Embryonic facial prominence (tissue), 1 donor: ENCODE measurements at regions not wholly inside any gene's neighbourhood (a gene's known extent, or its start where the extent isn't known, plus 50 kb on each side); places are given as distances from the start of the nearest gene placed in this dataset.
"Not testable (repeated sequence)": the region's sequence is repeated elsewhere in the genome, so short reads cannot be mapped to it uniquely, and the experiment has no call there.

Experiments
- DNase-seq: peaks from one replicate; pipeline ENCODE4 v3.0.0-alpha.2; 2016; ENCODE audit errors: extremely low spot score

DNA sequence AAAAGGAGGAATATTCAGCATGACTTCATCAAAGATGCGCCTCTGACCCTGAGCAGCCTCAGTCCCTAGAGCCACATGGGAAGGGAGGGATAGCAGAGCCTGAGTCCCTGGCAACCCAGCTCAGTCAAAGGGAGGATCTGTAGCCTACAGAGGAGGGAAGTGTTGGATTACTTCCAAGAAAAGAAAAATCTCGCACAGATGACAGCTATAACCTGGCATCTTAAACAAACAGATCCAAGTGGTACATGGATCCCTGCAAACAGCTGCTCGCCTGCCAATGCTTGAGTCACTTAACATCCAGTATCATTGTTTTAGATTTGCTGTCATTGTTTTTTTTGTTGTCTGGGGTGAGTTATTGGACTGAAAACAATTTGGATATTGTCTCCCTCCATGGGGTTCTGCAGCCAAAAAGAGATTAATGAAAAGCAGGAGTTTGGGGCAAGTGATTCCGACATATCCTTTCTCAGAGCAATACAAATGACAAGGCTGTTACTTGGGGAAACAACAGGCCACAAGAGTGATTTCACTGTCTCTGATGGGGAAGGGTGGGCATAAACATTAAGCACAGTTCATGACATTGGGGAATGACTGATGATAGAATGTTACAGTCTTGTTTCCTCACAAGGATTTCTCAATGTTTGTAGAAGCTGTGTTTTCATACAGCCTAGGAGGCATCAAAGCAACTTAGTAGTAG, 153.5 kb upstream of the KIF2A start:
- no peak for DNase-seq

DNA sequence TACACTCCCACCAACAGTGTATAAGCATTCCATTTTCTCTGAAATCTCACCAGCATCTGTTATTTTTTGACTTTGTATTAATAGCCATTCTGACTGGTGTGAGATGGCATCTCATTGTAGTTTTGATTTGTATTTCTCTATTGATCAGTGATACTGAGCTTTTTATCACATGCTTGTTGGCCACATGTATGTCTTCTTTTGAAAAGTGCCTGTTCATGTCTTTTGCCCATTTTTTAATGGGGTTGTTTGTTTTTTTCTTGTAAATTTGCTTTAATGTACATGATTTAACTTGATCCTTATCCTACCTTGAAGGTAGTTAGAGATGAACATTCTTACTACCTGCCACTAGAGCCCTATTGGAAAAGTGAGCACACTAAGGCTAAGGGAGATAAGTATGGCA, 151.2 kb upstream of the KIF2A start:
- DNase-seq, result no peak

DNA sequence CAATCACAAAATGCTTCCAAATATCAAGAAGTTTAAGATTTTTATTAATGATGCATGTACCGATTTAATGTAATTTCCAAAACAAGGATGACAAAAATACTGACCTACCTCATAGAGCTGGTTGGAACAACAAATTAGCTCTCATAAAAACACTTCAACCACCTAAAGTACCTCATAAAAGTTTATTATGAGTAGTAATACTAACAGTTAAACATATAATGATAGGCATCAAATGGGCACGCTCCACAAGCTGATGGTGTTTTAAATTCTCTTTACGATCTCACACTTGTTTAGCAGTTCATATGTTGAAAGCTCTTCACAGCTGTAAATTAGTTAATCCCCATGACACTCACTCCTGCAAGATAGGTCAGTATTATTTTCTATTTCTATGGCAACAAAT, 150.0 kb upstream of the KIF2A start:
- no peak for DNase-seq

DNA sequence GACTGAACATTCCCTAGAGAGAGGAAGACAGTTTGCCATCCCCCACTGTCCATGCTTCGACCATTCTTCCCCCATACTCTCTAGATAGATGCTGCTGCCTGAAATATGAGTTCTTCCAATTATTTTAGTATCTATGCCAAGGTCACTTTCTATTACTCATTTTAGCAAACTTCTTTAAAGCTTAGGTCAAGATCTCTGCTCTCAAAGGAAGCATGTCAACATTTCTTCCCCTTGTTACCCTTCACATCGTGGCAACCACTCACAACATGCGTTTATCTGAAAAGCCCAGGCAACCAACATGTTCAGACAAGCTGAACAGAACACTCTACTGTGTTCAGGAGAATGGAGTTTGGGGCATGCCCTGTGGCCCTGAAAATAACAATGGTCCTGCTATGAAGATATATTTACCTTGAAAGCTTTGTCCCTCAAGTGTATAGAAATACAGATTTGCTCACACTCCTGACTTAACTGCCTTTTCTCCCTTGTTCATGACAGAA, 138.4 kb upstream of the KIF2A start:
- DNase-seq, result no peak

DNA sequence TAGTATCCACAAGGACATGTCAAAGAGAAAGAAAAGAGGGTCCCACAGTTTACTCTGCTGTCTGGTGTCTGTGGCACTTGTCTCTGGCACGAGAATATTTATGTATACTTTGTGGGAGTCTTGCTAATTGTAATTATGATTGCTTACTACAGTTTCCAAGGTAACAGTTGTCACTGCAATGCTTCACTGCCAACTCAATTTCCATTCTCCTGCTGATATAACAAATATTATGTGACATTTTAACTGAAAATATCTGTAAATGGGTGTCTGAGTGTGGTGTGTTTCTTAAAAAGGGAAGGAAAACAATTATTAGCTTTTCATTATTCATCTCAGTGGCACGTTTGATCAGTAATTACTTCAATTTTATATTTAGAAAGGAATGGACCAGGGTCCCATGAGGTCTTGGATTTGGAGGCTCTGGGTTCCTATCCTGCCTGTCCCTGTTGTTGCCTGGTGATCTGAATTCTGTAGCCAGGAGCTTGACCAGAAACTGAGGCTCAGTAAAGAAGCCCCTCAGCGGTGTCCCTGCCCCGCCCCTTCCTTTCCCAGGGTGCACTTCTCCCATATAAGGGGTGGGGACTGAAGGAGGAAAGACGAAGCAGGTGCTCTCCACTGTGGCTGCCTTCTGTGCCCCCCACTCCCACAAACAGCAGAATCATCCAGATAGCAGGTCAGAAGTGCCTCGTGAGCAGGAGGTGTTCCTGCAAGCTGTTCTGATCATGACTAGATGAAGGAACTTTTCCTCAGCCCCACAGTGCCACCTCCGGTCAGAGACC, 137.3 kb upstream of the KIF2A start:
- DNase-seq, result no peak

DNA sequence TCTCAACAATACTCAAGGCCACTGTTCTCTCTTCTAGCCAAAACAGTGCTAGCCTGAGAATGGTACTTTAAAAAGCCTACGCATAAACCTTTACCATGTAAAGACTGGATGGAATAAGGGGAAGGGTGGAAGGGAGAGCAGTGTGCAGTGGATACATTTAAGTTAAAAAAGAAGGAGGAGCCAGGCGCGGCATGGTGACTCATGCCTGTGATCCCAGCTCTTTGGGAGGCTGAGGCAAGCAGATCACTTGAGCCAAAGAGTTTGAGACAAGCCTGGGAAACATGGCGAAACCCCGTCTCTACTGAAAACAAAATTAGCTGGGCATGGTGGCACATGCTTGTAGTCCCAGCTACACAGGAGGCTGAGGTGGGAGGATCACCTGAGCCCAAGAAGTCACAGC, 127.7 kb upstream of the KIF2A start:
- DNase-seq, result no peak

DNA sequence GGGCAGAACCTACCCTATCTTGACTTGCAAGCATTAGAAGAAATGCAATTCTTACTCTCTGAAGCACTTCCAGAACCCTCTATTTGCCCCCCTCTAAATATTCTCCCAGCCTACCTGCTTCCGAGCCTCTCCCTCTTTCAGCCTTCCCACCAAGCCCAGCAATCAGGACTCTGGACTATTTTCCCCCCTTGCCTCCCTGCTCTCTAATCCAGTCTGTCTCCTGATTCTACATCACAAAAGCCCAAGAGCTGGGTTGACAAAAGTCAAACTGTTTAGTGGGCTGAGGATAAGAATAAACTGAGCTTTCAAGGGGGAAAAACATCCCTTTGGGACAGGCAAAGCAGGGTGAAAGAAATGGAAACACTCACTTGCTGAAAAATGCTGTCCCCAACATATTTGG, 123.2 kb upstream of the KIF2A start:
- DNase-seq, result no peak

DNA sequence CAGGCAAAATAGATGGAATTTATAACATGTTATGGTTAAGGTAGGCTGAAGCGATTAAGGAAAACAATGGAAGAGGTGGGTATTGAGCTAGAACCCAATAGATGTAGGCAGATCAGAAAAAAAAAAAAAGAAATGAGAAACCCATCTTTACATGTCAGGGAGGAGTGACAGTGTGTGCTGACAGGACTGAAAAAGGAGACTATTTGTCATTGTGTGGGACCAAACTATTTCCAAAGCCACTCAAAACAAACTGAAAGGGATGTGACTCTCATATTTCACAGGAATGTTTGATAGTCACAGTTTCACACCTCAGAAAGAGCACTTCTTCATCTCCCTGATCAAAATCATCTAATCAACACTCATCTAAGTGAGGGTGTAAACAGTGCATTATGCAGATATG, 122.3 kb upstream of the KIF2A start:
- no peak for DNase-seq

DNA sequence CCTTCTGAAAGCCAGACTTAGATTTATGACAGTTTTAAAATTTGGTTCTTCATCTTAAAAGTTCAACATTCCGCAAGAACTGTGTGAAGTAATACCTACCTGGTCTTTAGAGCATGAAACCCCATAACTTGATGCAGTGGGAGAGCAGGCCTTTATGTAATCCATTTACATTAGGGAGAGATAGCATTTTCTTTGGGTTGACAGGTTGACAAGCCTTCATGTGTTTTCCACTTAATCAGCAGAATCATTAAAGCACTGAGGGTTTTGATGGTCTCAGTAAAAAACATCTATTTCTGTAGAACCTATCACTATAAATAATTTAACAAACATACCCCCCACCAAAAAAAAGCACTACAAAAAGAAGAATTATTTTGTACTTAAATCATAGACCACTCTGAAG, 121.6 kb upstream of the KIF2A start:
- no peak for DNase-seq

DNA sequence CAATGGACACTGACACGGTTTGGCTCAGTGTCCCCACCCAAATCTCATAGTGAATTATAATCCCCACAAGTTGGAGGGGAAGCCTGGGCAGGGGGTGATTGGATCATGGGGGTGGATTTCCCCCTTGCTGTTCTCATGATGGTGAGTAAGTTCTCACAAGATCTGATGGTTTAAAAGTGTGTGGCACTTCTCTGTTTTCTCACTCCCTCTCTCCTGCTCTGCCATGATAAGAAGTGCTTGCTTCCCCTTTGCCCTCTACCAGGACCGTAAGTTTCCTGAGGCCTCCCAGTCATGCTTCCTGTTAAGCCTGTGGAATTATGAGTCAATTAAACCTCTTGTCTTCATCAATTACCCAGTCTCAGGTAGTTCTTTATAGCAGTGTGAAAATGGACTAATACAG, 115.8 kb upstream of the KIF2A start:
- DNase-seq, result no peak

DNA sequence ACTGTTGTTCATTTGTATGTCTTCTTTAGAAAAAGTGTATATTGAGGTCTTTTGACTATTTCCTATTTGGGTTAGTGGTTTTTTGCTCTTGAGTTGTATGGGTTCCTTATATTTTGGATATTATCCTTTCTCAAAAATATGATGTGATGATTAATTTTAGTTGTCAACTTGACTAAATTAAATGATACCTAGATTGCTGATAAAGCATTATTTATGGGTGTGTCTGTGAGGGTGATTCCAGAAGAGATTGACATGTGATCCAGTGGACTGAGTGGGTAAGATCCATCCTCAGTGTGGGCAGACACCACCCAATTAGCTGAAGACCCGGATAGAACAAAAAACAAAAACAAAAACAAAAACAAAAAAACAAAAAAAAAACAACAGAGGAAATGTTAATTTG, 115.1 kb upstream of the KIF2A start:
- no peak for DNase-seq

DNA sequence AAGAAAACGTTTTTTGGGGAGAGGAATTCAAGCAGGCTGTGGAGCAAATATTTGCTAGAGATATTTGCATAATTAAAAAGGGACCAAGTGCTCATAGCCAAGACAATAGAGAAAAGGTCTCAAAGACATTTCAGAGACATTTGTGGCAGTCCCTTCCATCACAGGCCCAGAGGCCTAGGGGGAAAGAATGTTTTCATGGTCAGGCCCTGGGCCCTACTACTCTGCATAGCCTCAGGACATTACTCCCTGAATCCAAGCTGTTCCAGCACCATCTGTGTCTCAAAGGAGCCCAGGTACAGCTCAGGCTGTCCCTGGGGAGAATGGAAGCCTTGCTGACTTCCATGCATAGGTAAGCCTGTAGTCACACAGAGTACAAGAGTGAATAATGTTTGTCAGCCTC, 113.0 kb upstream of the KIF2A start:
- no peak for DNase-seq

DNA sequence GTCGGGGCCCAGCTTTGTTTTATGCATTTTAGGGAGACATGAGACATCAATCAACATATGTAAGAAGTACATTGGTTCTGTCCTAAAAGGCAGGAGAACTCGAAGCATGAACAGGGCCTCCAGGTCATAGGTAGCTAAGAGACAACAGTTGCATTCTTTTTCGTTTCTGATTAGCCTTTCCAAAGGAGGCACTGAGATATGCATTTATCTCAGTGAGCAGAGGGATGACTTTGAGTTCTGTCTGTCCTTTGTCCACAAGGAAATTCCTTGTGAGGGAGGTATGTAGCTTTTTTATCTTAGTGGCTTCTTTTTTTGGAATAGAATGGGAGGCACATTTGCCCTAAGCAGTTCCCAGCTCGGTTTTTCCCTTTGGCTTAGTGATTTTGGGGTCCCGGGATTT, 109.5 kb upstream of the KIF2A start:
- not testable (repeated sequence) for DNase-seq

DNA sequence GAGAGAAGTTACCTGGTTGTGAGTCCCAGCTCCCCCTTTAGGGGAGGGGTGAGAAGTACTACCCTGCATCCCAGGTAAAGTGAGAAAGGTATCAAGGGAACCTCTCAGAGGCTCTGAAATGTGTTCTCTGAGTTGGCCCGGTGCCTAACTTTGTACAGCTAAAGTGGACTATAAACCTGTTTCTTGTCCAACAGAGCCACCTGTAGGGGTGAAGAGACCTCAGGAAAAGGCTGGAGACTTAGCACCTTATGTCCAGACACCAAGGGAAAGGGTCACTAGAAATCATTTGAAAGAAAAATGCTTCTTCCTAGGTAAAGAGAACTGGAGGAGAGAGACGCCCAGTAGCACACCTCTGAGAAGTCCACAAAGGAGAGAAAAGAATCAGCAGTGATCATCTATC, 108.3 kb upstream of the KIF2A start:
- DNase-seq, result no peak

DNA sequence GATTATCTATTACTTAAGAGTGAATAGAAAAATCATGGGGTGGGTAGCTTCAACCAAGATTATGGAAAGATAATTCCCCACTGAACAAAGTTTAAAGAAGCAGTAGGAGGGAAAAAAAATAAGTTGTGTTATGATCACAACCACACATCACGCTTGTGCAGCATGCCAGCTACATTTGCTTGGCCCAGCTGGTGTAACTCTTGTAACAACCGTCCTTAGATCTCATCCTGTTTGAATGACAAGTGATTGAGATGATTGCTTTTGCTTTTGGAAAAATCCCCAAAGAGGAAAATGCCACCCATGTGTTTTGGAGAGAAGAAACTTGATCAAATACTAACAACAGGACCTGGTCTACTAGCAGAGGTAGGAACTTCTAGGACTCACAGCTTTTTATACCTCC, 107.6 kb upstream of the KIF2A start:
- no peak for DNase-seq

DNA sequence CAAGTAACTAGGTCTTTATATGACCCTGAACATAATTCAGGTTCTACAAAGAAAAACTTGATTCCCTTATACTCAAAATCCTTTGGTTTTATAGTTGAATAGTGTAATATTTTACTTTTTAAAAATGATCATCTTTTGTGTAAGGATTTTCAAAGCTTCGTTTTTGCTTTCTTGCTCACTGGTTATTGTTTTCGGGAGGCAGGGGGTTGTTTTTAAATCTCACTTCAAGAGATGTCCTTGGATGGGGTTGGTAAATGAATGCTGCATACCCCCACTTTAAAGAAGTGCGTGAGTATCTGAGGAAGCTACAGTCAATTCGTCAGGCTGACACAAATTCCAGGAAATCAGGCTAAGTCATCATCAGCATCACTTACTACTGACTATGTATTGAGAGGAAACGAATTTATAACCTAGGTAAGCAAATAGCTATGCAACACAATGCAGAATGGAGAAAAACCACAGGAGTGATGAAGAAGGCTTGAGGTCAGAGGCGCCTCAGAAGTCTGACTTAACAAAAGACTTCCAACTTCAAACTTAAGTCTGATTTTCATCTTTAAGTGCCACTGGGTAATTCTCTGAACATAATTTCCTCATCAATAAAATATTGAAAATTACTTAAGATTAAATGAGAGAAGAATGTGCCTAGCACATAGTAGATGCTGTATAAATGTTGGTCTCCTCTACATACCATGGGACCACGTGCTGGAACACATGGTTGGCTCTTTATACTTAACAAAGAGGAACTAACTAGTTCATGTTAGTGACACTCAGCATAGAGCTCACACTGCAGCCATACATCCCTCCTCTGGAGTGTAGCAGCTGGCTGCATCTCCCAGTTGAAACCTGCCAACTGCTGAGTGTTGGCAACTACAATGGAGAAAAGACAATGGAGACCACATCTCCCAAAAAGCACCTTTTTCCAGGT, 106.0 kb upstream of the KIF2A start:
- DNase-seq, result no peak

DNA sequence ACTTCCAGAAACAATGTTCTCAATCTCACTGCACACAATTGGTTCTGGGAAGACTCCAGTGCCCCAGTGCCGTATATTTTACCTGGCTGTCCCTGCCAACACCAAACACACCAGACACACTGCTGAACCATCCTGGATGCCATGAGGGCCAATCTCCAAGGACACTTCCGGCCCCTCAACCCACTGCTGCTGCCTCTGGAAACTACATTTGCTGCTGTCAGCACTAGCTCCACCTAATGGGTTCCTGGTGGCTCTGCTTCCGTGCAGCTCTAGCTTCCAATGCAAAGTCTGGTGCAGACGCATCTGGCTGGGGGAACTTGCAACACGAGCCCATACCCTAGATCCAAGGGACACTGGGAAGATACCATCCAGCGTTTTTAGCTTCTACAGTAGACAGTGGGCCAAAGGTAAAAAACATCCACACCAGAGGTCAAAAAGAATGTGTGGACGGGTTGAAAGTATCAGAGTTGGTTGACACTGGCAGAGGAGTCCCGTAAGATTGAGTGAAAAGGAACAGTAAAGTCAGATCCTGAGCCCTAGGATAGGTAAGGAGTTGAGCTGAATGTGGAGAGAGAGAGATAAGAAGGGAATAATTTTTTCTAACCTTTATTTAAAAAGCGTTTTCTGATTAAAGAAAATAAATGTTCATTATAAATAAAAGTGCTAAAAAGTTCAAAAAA, 99.7 kb upstream of the KIF2A start:
- DNase-seq, result no peak

DNA sequence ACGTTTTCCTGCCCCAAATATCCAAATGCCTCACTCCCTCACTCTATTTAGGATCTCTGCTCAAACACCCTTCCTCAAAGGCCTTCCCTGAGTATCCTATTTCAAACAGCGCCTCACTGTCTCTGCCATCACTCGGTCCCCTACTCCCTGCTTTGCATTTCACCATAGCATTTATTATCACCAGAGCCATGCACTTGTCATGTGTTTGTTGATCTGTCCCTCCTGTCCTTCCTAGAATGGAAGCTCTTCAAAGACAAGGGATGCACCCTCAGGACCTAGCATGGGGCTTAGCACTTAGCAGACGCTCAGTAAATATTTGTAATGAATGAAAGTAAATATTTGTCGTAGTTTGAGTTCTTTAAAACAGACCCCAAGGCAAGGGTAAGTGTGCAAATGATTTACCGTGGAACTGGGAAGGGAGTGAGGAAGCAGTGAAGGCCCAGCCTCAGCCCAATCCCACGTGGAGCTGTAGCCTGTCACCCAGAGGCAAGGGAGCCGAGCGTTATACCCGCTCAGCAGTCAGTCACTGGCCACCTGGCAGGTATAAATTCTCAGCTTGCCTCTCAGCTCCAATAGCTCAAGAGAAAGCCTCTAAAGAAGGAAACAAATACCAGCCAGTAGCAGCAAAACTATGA, 97.7 kb upstream of the KIF2A start:
- no peak for DNase-seq

DNA sequence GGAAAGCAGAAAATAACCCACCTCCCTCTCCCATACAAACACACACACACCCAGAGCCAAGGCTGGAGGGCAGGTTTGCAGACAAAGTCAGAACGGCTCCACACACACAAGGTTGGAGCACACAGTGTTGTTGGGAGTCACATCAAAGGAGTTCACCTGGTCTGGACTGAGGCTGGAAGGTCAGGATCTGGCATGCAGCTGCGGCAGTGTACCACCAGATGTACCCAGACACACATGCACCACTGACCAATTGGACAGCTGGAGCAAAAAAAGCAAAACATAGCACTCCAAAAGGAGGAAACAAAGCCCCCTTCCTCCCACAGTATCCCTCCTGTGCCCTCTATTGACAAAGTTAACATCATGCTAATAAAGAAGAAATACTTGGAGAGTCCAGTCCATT, 94.6 kb upstream of the KIF2A start:
- no peak for DNase-seq

DNA sequence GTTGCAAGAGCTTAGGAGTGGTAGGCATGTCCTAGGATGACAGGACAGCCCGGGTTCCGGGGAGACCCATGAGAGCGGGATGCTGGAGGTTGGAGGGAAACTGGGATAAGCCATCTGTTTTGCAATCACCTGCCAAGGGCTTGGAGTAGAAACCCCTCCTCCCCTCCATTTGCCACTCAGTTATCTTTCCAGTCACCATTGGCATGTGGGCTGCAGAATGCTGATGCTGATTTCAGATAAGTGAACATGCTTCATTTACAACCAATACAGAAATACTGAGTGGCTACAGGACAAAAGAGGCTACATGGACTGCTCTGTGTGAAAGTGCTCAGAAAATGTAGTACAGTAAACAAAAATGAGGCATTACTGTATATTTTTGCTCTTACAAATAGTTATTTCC, 93.4 kb upstream of the KIF2A start:
- DNase-seq, result no peak

DNA sequence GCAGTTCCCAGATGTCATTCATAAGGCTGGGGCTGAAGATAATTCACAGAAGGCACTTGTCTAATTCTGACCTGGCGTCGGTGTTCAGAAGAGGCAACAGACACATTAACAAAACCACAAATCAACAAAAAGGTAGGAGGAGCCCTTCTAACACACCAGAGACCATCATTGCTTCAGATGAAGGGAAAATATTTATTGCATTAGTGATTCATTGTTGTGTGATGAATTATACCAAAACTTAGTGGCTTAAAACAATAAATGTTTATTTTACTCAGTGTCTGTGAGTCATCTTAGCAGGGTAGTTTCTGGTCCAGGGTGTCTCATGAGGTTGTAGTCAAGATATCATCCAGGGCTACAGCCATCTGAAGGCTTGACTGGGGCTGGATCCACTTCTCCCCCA, 91.3 kb upstream of the KIF2A start:
- no peak for DNase-seq
